ENCODE measurements at regions not wholly inside any gene's neighbourhood (a gene's known extent, or its start where the extent isn't known, plus 50 kb on each side); places are given as distances from the start of the nearest gene placed in this dataset.

DNA sequence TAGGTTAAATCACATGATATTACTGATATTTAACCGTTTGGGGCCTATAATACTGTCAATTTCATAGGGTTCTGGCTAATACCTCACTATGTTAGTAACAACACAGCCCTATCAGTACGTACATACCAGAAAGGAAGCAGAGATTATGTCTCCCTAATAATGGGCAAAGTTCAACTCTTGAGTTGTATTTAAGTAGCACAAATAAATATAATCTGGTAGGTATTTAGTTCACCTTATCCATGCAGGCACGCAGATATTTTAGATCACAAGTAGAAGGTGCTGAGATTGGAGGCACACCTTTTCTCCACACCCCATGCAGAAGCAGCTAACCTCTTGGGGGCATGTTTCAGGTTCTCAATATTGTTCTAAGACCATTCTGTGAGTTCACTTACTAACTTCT, 118.9 kb downstream of the IRS1 start:
- DNase-seq (ENCODE audit: low spot score) = no peak

DNA sequence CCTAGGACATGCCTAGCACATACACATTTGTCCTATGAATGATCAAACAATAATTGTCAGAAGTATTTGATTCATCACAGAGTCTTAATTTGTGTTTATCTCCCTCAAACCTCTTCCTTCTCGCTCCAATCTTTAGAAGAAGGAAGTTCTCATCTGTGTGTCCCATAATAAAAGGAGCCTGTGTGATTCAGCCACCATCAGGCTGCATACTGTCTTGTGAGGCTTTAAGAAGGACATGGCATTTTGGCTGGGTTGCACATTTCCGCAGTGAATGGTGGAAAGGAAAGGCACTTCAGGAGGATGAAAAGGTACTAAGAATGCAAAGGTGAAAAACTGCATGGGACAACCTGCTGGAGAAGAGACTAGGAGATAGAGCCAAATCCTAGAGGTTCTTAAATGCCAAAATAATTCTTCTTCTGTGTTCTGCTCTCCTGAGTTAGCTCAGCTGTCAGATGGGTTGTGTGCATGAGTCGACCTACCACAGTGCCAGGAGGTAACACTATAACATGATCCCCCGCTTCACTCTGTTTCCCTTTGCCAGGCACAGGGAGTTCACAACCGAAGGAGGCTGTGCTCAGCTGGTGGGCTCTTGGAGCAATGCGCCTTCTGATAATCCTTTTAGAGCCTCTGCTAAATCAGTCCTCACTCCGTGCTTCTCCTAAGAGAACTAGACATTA, 120.1 kb downstream of the IRS1 start:
- DNase-seq (ENCODE audit: low spot score) = no peak

DNA sequence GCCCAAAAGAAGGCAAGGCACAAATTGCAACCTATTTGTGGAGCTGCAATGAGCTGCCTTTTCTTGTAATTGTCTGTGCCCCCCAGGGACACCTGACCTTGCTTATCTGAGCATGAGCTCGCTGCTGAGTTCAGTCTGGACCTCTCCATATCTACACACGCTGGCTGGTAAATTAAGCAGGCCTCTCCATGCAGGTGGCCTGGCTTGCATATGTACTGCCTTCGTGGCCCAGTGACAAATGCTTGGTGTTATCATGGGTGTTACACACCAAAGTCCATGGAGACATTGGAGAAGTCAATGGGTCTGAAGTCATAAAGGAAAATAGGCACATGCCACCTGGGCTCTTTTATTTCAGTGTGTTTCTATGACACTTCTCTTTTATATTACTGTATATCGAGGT, 121.2 kb downstream of the IRS1 start:
- DNase-seq (ENCODE audit: low spot score) = no peak

DNA sequence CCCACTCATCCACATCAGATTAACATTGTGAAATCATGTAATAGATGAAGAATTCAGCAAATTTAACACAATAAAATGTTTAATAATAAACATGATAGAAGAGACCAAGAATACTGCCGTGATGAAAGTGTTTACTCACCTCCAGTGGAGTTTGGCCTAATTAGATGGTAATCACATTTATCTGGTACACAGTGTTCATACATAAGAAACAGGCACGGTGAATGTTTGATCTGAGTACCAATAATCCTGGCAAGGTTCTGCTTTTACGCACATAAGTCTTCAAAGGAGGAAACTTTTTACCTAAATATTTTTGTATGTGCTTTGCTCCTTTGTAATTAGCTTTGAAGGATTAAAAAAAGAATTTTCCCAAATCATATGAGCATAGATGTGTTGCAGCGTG, 122.5 kb downstream of the IRS1 start:
- no peak for DNase-seq (ENCODE audit: low spot score)

DNA sequence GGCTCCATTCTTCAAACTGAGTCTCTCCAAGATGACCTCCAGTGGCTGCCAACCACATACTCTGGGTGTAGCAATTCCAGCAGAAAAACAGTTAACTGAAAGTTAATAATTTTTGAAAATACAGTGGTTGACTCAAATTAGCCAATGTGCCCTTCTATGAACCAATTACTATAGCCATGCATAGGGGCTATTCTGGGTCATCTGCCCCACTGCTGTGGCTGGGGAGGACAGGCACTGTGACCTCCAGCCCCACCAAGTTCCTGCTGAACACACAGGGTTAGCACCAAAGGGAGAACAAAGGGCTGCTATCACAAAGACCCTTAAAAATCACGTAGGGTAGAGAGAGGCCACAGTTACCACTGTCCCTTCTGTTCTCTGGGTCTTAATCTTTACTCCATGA, 123.0 kb downstream of the IRS1 start:
- DNase-seq (ENCODE audit: low spot score) = no peak

DNA sequence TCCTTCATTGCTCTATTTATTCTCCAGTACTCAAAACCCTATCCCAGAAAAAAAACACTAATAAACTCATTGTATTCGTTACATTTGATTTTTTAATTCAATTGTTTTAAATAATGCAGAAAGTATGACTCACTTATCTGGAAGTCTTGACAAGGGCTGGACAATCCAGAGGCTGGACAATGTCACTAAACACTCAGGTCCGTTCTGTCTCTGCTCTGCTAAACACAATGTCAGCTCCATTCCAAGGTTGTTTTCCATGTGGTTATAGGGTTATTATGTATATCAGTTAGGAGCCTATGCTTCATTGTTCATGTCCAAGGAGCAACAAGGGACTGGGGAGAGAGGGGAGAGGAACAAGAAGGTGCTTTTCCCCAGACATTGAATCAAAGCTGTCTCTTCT, 125.5 kb downstream of the IRS1 start:
- DNase-seq (ENCODE audit: low spot score) = no peak

DNA sequence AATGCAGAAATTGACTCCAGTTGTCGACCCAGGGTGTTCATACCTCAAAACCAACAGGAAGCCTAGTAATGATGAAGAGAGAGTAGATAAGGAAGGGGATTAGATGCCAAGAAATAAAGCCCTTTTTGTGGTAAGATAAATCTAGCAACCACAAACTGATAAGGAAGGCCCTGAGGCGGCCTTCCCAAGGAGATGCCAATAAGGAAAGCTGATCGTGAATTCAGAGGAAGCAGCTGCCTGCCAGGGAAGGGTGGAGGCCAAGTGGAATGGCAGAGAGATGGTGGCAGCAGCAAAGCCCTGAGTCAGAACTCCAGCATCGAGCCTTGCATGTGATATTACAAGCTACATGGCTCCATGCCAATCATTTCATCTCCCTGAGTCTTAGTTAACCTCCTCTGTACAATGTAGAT, 126.3 kb downstream of the IRS1 start:
- peak; percentile 48 for DNase-seq (ENCODE audit: low spot score)

DNA sequence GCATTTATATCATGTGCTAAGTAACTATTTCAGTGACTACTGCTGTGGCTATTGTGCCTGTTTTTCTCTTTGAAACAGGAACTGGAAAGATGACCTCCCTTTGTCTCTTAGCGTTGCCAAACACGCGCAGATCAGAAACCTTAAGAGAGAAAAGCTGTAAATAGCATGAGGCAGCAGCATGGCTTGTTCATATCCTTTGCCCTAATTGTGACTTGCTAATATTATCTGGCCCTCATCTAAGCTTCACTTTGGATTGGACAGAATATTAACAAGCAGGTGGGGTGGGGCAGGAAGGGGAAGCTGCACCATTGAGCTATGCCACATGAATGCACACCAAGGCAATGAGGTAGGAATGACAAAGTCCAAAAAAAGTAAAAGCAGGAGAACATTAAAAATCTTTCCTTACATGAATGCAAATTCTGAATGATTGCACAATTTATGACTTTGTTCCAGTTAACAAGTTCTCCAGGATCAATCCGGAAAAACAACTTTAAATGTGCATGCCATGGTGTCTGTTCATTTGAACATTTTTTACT, 128.4 kb downstream of the IRS1 start:
- DNase-seq (ENCODE audit: low spot score) = no peak

DNA sequence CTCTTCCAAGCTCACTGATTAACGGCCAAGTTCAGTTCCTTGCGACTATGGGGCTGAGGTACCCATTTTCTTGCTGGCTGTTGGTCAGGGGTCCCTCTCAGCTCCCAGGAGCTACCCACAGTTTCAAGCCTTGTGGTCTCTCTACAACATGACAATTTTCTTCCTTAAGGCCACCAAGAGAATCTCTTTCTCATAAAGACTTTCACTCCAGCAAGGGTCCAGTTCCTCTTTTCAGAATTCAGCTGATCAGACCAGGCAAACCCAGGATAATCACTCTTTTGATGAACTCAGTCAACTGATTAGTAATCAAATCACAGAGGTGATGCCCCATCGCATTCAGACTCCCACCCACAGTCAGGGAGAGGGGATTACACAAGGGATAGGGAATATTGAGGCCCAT, 129.7 kb downstream of the IRS1 start:
- DNase-seq (ENCODE audit: low spot score) = no peak

DNA sequence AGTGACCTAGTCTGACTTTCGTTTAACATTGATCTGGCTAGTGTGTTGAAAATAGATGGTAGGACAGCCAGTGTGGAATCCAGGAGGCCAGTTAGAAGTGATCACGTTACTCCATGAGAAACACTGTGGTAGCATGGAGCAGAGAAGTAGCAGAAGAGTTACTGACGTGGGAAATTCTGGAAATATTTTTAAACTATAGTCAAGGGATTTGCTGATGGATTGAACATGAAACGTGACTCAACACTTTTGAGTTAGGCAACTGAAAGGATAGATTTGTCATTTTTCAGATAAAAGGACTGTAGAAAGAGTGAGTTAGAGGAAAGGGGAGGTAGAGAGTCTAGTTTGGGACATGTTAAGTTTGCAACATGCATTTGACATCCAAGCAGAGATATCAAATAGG, 130.4 kb downstream of the IRS1 start:
- DNase-seq (ENCODE audit: low spot score) = no peak

DNA sequence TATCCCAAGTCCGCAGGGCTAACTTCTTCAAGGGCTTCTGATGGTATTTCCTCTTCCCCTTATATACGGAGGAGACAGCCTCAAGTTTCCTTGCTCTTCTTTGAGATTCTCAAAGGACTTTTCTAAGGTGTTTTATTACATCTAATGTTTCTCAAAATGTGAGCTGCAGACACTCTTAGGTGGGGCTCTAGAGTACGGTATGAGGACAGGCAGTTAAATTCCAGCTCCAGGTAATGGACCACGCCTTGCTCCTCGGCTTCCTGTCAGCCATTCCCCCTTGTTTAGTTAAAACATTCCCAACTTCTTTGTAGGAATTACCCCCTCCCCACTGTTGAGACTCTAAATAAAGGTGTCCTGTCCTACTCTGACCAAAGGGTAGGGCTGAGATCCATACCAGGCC, 131.9 kb downstream of the IRS1 start:
- no peak for DNase-seq (ENCODE audit: low spot score)

DNA sequence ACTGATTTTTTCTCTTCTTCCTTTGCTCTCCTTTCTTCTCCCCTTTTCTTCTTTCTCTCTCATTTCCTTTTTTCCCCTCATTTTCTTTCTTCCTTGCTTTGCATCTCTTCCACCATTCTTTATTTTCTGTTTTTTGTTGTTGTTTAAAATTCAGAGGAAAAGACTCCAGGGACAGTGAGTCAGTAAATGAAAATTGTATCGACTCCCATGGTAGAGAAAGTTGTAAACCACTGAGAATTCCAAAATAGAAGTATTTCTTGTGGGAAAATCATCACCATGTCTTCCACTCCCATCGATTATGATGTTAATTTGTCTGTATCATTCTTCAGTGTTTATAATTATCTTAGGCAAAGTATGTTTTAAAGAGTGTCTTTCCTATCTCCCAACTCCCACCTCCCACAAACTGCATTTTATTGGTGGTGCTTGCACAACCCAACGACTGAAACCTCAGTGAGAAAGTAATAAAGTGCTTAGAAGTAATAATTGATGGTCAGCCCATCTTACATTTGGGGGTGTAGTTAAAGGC, 134.3 kb downstream of the IRS1 start:
- DNase-seq (ENCODE audit: low spot score) = no peak

DNA sequence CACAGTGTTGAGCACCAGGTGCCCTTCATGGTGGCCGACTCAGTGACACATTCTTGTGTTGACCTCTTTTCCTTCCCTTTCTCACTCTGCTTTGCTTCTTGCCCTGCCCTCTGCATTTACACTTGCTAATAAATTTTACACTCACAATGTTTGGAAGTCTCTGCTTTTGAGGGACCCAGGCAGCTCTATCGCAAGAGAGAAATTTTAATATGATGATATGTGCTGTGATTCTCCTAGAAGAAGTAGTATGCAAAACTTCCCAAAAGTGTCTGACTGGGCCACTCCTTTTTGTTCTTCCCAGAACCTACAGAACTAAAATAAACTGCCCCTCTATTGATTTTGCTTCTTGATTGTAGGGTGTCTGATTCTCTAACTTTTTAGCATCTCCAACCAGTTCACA, 135.0 kb downstream of the IRS1 start:
- DNase-seq (ENCODE audit: low spot score) = no peak

DNA sequence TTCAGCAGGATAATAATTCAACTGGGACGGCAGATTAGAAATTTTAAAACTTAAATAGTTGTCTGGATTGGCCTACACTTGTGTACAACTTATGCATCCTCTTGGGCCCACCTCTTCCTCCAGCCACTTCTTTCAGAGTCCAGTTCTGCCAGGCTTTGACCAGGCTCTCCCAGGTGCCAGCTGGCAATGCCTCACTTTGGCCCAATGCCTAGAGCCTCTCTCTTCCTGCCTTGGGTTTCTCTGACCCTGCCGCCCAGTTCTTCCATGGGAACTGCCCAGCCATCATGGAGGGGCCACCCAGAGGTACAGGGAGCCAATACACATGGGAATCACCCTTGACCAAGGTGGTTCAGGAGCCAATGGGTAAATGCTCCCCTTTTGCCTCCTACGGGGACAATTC, 135.5 kb downstream of the IRS1 start:
- no peak for DNase-seq (ENCODE audit: low spot score)

DNA sequence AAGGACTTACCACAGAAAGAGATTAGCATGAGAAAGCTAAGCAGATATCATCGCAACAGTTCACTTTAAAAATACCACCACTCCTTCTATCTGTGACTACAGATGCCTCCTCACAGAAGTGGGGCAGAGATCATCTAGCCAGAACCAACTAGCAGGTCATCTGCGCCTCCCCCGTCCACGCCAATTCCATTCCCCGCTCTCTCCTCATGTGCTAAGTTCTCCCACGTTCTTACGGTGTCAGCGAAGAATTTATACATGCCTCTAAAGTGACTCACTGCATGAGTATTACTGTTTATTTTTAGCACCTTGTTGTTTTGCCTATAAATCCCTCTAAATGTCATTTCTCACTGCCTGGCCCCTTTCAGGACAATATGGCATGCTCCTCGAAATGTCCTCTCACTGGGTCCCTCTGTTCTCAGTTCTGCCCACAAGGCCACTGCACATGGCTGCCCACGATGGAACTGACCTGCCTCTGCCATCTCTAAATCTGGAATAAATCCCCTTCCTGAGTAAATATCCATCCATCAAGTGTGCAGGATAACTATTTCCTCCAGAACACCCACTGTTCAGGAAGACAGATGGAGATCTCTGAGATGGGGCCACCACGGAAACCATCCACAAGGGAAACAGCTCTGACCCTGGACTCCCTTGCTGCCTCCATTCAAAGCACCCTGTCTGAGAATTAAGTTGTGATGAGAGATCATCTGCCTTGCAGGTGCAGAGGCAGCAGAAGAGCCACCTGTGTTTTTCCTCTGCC, 137.7 kb downstream of the IRS1 start:
- peak; percentile 80 for DNase-seq (ENCODE audit: low spot score)

DNA sequence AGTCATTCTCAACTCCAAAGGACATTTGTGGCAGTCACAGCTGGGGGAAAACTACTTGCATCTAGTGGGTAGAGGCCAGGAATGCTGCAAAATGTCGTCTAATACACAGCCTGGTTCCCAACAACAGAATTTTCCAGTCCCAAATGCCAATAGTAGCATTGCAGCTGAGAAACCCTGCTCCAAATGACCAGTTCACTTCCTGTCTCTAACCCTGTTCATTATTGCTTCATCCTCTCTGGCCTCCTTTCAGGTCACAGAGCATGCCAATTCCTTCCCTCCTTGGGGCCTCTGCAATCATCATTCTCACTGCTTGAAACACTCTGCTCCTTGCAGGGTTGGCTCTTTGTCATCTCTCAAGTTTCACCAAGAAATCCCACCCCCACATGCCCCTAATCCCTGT, 139.1 kb downstream of the IRS1 start:
- DNase-seq (ENCODE audit: low spot score) = peak; percentile 85

DNA sequence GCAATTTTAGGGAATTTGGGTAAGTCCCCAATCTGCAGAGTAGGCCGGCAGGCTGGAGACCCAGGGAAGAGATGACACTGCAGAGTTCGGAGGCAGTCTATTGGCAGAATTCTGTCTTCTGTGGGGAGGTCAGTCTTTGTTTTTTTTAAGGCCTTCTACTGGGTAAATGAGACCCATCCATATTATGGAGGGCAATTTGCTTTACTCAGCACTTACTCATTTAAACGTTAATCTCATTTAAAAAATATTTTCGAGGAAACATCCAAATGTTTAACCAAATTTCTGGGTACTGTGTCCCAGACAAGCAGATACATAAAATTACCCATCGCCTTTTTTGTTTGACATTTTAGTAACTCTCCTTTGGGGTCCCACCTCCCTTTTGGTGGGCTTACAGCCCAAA, 139.5 kb downstream of the IRS1 start:
- no peak for DNase-seq (ENCODE audit: low spot score)

DNA sequence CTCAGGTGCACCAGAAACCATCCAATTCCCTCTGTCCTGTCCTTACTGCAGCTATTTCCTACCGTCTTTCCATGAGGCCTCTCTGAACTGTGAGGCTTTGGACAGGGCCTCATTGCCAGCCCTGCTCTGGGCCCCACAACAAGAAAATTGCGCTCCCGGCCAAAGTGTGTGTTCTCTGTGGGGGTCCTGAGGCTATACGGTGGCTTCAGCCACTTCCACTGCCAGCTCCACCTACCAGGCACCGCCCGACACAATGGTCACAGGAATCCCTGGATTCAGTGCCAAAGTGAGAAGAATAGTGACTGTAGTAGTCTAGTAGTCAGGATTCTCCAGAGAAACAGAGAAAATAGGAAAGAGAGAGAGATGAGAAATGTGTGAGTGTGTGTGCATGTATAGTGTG, 140.2 kb downstream of the IRS1 start:
- no peak for DNase-seq (ENCODE audit: low spot score)

DNA sequence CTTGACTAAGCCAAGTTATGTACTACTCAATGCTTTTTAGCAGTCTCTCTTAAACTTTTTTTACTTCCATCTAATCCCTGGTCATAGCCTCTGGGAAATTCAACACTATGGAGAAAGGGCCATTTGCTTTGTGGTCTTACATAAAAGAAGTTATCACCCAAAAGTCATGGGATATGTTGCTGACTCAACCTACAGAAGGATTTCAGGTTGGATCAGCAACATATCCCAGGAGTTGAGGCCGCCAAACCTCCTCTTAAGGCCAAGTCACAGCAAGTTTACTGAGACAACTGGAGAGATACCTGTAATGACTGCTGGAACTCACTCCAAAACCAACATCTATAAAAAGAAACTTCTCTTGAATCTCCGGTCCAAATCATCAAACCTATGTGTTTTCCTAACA, 141.1 kb downstream of the IRS1 start:
- no peak for DNase-seq (ENCODE audit: low spot score)

DNA sequence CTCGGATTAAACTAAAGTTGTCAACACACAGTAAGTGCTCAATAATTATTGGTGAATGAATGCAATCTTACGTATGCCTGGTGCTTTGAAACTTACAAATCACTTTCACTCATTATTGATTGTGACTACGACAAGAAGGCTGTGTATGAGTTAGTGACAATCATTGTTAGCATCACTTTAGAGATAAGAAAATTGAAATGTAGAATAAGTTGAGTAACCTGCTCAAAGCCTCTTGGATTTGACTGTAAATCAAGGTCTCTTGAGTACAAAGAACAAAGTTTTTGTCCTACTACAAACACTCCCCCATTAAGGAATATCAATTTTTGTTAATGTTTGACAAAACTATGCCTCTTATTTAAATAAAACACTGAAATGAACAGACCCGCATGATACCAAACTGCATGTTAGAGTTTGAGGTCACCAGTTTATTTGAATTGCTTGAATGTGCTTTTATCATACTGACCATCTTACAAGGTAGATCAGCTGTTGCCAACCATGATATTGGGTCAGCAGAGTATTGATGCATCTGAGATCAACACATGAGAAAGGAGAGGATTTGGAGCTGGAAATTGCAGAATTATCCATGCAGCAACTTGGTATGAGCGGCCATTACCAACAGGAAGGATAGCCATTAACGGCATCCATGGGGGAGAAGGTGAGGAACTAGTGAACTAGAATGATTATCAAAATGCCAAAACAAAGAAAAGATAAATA, 142.1 kb downstream of the IRS1 start:
- DNase-seq (ENCODE audit: low spot score) = no peak

DNA sequence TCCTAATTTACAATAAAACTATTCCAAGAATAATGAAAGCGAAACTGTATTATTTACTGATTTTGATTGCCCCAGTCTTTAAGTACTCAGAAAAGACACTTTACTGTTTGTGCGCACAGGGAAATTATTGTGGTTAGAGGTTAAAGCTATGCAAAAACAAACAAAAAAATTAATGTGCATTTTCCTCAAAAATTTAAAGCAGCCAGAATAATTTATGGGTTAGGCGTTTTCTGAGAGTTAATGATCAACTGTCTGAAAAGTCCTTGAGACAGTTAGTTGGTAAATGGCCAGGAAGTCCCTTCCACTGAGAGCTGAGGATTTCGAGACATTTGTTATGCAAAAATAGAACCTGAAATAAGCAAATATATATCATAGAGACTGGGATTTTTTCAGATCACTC, 143.3 kb downstream of the IRS1 start:
- no peak for DNase-seq (ENCODE audit: low spot score)

DNA sequence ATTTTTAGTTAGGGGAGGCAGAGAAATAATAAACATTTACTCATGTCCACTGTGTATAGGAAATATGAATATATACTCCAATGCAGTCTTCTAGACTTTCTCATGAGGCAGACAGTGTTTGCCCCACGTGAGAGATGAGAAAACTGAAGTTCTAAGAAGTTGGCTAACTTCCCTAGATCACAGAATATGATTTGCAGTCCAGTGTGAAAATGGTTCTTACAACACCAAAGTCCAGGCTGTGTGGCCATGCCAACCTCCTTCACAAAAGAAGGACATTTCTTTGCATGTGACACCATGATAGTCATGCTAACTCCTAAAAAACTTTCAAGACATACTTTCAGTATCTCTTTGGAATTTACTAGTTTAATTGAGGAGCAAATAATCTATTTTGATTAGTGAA, 143.7 kb downstream of the IRS1 start:
- DNase-seq (ENCODE audit: low spot score) = no peak

All from GM03348 (cell line).